HG03520 (cell line): ENCODE measurements at regions not wholly inside any gene's neighbourhood (a gene's known extent, or its start where the extent isn't known, plus 50 kb on each side); places are given as distances from the start of the nearest gene placed in this dataset.

ENCODE experiments used
- ATAC-seq: cut with Tn5 transposase; IDR thresholded peaks from one replicate; pipeline ENCODE4 v1.9.1; 2021; ENCODE audit warnings: mild to moderate bottlenecking, moderate library complexity; ENCODE audit not compliant: unreplicated experiment

DNA sequence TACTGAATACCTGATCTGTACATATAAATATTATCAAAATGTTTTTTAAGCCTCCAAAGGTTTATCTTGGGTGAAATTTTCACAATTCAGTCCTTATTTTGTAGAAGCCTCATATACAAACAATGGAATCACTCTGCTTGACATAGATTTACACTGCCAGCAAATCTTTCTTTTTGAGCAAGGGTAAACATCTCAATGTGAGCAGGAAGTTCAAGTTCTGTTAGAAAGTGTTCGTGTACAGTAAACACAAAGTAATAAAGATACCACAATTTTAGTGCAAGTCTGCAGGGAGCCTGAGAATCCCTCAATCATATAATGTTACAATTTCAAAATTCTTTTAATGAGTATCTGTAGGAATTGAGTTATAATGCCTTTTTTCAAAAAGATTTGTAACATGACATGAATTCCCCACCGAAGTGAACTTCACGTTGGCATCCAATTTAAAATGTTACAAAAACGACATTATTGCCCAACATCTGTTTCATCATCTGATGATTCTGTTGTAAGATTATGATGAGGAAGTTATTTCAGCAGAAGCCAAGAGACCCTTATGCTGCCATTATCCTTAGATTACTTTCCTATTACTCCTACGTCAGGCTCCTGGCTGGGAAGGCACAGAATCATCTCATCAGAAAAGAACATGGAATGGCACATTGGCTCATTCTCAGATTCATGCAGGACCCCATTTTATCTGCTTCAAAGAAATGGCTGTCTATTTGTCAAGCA, 283.9 kb upstream of the ACVR2A start:
- no peak for ATAC-seq

DNA sequence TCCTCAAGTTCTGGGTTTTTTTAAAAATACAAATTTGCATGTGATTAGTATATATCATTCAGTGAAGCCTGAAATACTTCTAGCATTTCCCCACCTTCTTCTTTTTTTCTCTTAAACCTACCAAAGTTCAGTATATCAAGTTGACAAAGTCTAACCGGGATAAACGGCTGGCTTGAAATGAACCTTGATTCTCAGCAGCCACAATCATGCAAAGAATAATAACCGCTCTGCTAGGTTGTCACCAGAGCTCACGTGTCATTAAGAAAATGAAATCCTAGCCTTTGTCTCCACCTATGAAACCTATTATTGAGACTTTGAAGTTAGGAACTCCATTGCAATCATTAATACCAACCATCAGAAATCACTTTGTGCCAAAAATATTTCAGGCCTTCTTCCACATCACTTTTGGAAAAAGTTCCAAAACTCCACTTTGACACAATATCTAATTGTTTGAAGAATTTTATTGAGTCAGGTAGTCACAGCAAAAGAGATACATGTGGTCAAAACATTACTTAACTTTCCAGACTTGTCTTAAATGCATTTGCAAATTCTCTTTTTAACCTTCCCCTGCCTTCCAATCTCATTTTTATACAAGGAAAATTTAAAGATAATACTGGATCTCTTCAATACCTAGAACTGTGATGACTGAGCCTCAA, 285.6 kb upstream of the ACVR2A start:
- ATAC-seq: no peak

DNA sequence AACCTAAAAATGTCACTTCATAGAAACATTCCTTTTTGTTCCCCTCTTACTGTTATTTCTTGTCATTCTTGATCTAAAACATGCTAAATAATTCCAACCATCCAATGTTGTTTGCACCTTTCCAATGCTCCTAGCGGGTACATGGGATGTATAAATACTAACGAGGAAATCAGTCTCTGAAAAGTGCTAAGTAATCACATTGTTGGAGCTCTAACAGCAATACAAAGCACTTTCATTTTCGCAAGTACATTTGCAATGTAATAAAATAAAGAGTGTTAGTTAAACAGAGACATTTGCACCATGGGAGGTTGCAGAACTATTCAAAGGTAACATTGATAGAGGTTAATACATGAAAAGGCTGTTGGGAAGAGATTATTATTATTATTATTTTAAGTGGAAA, 286.2 kb upstream of the ACVR2A start:
- ATAC-seq: no peak

DNA sequence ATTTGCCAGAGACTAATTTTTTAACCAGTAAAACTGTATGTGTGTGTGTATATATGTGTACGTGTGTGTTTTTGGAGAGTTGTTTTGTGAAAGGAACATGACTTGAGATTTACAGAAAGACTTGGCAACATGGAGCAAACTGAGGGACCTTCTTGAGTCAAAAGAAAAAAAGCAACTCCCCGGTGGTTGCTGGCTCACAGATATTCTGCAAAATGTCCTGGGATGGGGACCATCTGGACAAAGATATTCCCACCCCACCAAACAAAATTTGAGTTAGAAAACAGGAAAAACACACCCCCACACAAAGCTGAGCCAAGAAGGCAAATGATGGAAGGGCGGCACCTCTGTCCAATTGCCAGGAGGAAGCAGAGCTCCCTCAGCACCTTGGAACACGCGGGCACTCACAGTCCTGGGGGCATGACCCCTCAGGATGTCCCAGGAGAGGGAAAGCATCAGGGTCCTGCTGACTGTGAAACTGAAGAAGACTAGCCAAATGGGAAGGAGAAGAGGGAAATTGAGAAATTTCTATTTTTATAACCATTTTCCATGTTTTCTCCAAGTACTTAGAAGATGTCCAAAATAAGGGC, 290.2 kb upstream of the ACVR2A start:
- no peak for ATAC-seq

DNA sequence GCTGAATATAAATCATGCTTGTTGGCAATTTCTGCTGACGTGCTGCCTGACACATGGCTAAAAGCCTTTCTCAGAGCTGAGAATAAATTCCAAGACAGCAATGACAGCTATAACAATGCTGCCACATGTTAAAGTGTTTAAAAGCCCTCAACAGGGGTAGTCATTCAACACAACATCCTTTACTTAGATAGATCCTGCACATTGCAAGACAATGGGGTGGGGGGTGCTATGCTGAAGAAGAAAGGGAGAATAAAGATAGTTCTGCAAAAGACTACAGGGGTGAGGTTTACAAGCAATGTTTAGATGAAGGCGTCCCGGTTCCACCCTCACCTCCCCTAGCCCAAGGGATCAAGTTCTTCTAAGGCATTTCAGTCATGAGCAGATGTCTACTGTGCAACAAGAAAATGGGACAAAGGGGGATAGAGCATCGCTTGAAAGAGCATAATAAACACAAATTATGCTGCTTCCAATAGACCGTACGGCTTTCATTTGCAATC, 291.0 kb upstream of the ACVR2A start:
- ATAC-seq: no peak

DNA sequence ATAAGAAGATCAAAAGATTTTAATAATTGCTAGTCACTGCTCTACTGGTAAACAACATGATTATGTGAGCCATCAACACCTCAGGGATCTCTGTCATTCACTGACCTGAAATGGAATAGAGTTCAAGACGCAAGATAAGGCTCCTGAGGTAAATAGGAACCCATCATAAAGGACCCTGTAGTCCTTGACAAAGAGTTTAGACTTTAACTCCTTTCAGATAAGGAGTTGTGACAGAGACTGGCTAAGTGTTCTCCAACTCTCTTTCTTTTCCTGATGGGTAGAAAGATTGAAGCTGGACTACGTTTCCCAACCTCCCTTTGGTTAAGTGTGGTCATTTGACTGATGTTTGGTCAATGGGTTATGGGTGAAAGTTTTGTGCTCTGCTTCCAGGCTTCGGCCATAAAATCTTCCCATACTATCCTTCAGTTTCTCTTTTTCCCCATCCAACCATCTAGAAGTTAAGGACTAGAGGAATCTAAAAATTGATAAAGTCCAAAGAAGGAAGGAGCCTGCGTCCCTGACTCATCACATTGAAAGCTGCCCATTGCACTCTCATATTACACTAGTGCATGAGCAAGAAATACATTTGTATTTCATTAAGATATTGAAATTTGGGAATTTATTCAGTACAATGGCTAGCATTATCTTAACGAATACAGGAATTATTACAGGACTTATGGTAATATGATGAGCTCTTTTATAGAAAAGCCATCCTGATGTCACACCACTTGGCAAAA, 293.7 kb upstream of the ACVR2A start:
- no peak for ATAC-seq

DNA sequence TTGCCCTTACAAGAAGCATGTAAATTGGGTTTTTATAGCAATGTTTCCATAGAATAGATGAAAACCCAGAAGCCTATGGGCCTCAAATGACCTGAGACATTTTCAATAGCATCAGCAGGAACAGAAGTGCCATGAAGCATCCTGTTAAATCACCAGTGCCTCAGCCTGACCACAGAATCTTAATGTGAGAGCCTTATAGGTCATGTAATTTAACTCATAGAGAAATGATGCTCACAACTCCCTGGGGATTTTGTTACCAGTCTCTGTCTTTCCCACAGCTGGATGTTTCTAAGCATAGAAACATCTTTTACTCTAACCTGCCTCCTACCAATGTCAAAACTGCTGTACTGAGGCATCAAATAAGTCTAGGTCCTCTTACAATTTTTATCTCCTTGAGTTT, 295.8 kb upstream of the ACVR2A start:
- no peak for ATAC-seq

DNA sequence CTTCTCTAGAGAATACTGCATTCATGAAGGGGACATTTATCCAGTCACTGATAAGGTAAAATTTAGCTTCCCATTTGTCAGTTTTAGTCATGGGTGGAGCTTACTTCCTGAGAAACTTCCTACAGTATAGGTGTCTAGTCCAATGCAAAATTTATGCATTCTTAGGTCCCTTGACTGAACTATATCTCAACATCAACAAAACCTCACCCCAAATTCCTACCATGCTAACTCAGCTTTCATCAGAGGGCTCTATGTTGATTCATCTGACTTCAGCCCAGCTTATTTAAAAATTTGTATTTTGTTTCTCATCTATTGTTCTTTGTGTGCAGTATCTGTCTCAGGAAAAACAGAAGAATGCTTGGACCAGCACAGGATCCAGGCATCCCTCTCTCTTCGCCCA, 296.4 kb upstream of the ACVR2A start:
- no peak for ATAC-seq

DNA sequence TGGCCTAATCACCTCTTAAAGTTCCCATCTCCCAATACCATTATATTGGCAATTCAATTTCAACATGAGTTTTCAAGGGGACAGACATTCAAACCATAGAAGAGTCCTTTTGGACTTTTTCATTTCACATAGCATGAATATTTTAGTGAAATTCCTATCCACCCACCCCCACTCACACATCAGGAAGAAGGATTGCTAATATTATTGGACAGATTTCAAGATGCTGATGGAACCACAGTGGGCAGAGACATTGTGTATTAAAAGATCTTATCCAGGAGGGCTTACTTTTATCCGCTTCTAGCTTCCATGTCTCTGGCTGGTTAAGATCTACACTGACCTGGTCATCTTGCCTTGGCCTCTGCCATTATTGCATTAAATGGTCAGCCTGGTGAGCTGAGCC, 297.4 kb upstream of the ACVR2A start:
- ATAC-seq: no peak

DNA sequence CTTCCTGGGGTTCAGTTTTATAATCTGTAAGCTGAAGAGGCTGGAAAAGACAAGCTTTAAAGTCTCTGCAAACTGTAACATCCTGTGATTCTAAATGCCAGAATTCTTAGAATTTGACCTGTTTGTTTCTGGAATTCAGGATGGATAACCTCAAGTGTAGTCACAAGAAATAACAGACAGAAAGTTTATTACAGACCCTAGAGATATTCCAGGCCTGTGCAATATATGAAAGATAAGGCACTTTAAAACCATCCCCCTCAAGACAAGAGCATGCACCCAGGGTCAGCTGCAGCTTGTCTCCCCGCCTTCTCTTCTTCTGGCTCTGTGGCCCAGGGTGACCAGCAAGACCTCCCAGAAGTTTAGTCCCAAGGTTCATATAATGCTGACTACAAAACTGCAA, 298.7 kb upstream of the ACVR2A start:
- ATAC-seq: no peak

DNA sequence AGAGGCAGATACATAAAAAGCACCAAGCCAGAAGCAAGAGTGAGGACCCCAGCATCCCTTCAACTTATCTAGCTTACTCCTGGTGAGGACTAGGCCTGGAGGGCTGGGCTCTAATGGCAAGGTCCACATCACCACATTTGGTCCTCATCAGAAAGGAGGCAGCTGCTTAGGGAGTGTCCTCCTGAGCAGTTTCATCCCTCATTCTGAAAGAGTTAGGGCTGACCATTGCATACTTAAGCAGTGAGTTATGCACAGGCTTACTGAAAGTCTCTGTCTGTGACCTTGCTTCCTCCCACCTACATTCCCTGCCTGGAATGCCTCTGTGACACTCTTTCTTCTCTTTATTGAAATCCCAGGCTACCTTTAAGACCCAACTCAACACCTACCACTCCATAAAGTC, 301.8 kb upstream of the ACVR2A start:
- ATAC-seq: no peak

DNA sequence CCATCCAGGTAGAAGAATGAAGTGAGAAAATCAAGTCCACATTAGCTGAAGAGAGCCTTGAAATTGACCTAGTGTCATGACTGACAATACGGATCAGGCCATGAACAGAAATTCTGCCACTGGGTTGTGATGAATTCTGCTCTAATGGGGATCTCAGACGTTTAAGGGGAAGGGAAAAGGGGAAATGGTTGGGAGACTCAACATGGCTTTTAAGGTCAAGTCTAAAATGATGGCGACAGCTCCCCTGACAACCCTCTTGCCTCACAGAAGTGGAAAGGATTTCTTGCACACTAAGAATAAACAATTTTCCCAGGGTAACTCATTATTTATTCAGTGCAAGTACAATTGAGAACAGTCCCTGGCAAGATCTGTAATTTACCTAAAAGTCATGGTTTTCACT, 302.5 kb upstream of the ACVR2A start:
- no peak for ATAC-seq

DNA sequence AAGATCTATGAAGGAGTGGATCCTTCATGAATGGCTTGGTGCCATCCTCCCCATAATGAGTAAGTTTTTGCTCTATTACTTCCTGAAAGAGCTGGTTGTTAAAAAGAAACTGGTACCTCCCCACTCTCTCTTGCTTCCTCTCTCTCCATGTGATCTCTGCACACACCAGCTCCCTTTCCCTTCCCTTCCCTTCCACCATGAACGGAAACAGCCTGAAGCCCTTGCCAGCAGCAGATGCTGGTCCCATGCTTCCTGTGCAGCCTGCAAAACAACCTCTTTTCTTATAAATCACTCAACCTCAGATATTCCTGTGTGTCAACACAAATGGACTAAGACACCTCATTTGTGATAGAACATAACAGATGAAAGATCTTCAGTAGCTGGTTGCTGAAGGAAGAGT, 303.5 kb upstream of the ACVR2A start:
- ATAC-seq: no peak

DNA sequence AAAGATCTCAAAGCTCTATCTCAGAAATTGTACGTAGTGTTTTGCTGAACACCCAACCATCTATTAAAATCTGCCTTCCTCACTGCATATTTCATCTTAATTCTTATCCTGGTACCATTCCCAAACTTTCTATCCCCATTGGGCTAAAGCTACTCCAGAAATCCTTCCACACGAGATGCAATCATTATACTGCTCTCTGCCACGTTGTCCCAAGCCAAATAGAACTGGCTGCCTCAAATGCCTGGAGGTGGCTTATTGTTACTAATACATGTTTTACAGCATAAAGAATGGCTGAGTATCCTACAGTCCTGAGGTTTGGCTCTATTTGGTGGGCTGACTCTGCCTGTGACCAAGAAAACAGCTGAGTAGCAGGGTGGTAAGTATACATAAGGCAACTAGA, 306.0 kb upstream of the ACVR2A start:
- ATAC-seq: no peak

DNA sequence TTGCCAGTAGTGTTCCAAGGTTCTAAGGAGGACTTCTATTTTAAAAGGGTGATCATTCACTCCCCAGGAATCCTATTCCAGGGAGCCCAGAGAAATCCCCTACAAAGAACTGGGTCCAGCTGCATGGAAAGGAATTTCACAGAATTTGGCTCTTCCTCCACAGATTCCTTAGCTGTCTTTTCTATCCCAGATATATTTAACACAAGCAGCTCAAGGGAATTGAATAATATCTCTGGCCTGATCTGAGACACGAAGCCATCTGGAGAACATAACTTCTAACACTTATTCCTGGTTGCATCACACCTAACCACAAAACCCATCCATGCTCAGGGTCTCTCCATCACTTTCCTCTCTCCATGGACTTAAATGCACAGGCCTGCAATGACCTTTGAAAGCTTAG, 306.7 kb upstream of the ACVR2A start:
- no peak for ATAC-seq

DNA sequence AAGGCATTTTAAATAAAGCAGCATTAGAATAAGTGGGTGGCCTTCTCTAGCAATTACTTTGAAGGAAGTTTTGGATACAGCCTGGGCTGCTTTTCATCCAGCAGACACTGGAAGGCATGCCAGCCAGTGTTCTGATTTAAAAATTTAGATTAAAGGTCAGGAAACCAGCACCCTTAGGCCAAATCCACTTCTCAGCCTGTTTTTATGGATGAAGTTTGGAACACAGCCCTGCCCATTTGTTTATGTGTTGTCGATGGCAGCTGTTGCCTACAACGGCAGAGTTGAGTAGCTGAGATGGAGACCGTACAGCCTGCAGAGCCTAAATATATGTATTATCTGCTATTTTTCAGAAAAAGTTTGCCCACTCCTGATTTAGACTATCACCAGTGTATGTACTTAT, 313.6 kb upstream of the ACVR2A start:
- no peak for ATAC-seq

DNA sequence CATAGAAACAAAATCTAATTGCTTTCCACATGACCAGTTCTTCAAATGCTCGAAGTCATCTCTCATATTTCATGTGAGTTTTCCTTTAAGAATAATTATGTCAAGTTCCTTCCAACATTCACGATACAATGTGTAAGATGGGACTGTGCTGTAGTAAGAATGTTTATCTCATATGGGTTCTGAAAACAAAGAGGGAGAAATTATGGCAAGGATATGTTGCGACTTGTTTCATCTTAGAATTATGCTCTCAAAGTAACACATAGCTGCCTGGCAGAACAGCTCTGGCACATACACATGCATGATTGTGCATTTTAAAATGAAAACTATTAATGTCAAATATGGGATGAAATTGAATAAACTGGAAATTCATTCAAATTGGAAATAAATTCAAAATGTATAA, 314.8 kb upstream of the ACVR2A start:
- no peak for ATAC-seq

DNA sequence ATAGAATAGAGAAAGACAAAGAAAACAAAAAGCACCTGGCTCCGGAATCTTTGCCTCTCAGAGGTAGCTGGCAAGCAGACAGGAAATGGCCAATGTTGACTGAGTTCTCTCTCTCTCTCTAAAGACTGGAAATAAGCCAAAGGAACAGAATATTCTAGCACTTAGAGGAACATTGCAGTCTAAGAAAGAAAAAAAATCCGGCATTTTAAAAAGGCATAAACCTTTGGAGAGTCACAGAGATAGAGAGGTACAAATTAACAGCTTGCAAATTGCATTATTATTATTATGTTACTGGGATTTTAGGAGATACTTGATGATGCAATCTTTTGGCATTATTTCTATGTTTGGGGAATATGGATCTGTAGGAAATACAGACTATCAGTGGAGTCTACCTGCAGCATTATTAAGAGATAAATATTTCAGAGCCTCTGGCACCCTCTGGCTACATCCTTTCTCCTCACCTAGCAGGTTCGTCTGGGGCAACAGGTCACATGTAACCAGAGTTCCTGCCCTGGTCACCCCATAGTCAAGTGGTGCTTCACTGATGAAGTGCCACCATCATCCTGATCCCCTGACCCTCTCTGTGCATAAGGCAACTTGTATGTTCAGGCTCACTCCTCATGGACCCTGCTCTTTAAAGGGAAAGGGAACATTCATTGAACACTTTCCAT, 318.9 kb upstream of the ACVR2A start:
- ATAC-seq: no peak

DNA sequence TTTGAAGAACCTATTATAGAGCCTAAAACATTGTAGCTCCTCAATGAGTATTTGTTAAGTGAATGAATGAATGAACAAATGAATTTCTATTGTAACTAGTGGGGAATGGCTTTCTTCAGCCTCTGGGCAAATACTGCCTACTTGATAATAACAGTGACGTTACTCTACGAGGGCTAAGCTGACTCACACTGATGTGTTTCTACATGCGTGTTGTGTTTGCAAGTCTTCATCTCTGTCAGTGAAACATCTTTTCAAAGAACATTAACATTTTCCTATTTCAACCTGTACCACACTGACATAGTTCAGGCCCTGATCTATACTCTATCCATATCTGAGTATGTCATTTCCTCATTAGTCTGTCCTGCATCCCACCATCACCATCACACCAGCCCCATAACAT, 319.9 kb upstream of the ACVR2A start:
- ATAC-seq: no peak

DNA sequence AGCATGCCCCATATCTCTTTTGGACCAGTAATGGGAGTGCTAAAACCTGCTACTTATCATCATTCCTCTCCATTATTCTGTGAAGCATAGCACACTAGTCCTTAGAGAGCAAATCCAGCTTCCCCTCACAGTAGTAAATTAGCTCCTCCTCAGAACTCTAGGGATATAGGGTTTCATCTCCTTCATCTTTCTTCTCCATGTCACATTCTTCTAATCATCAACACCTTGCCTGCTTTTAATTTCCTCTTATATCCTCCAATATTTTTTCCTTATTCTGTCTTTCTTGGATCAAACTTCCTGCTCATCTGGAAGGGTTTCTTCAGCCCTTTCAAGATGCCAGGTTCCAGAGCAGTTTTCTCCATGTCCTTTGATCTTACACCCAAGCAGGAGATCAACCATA, 321.4 kb upstream of the ACVR2A start:
- ATAC-seq: no peak

DNA sequence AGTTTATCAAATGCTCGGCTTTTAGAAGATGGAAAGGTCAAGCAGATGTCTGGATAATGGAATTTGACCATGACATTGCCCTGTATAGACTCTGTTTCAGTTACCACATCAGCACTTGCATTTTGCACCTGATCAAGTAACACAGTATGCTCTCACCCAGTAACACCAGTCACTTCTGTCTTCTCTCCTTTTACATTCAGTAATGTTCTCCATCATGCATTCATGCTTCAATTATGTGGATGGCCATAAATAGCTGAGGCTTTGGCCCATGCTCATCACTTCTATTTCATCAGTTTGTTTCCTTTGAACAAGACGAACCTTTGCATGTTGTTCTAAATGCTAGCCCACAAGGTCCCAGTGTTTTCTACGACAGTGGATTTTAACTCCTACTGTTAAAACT, 322.9 kb upstream of the ACVR2A start:
- no peak for ATAC-seq
